Mesendoderm (in vitro differentiated cells): ENCODE measurements at regions not wholly inside any gene's neighbourhood (a gene's known extent, or its start where the extent isn't known, plus 50 kb on each side); places are given as distances from the start of the nearest gene placed in this dataset.

Experiments
- DNase-seq: peaks from one replicate; pipeline ENCODE4 v3.0.0; 2013
- H2AK5ac ChIP-seq: 2 replicates; pipeline ENCODE4 v1.6.1; 2013; ENCODE audit warnings: low read length, inconsistent platforms
- H2BK120ac ChIP-seq: 2 replicates; pipeline ENCODE4 v1.6.1; 2013; ENCODE audit warnings: low read depth, mild to moderate bottlenecking, low read length, moderate library complexity, mixed read lengths
- H2BK15ac ChIP-seq: replicated peaks from 2 replicates; pipeline ENCODE4 v1.6.1; 2013; ENCODE audit warnings: low read depth, mild to moderate bottlenecking, moderate library complexity
- H2BK5ac ChIP-seq: 2 replicates; pipeline ENCODE4 v1.6.1; 2013; ENCODE audit warnings: low read length, inconsistent platforms
- H3K18ac ChIP-seq: 2 replicates; pipeline ENCODE4 v1.6.1; 2013; ENCODE audit warnings: mild to moderate bottlenecking, low read length, mixed read lengths
- H3K23ac ChIP-seq: one replicate; pipeline ENCODE4 v1.6.1; 2013; ENCODE audit warnings: low read length
- H3K27ac ChIP-seq: 2 replicates; pipeline ENCODE4 v1.5.1; 2013; ENCODE audit warnings: low read depth, mild to moderate bottlenecking, inconsistent platforms, low read length, moderate library complexity
- H3K27me3 ChIP-seq: 2 replicates; pipeline ENCODE4 v1.6.1; 2013; ENCODE audit warnings: low read length, control low read depth, mild to moderate bottlenecking, inconsistent platforms; ENCODE audit not compliant: insufficient read depth, poor library complexity
- H3K36me3 ChIP-seq: 2 replicates; pipeline ENCODE4 v1.6.1; 2013; ENCODE audit warnings: low read length, inconsistent platforms; ENCODE audit not compliant: control insufficient read depth, insufficient read depth
- H3K4ac ChIP-seq: one replicate; pipeline ENCODE4 v1.6.1; 2013; ENCODE audit warnings: low read depth, mild to moderate bottlenecking, low read length, moderate library complexity
- H3K4me1 ChIP-seq: 2 replicates; pipeline ENCODE4 v1.6.1; 2013; ENCODE audit warnings: low read depth, low read length, inconsistent platforms; ENCODE audit not compliant: control insufficient read depth
- H3K4me2 ChIP-seq: 2 replicates; pipeline ENCODE4 v1.6.1; 2013; ENCODE audit warnings: low read length
- H3K4me3 ChIP-seq: 2 replicates; pipeline ENCODE4 v1.5.1; 2013; ENCODE audit warnings: mild to moderate bottlenecking, low read length
- H3K56ac ChIP-seq: one replicate; pipeline ENCODE4 v1.6.1; 2013; ENCODE audit warnings: low read length
- H3K79me1 ChIP-seq: 2 replicates; pipeline ENCODE4 v1.6.1; 2013; ENCODE audit warnings: low read length, inconsistent platforms
- H3K79me2 ChIP-seq: 2 replicates; pipeline ENCODE4 v1.6.1; 2013; ENCODE audit warnings: mild to moderate bottlenecking, low read length; ENCODE audit not compliant: control insufficient read depth, insufficient read depth
- H3K9ac ChIP-seq: 2 replicates; pipeline ENCODE4 v1.6.1; 2013; ENCODE audit warnings: low read length, inconsistent platforms
- H4K5ac ChIP-seq: one replicate; pipeline ENCODE4 v1.6.1; 2013; ENCODE audit warnings: low read length
- H4K8ac ChIP-seq: one replicate; pipeline ENCODE4 v1.6.1; 2013; ENCODE audit warnings: low read depth, mild to moderate bottlenecking, control low read depth, low read length, moderate library complexity
- WGBS: extraction: QIAGEN DNeasy Blood & Tissue Kit; methylation state at CpG from one replicate; pipeline ENCODE4 v1.1.7; 2013; ENCODE audit warnings: low lambda C conversion rate, missing lambda C conversion rate; ENCODE audit not compliant: insufficient coverage; ENCODE audit errors: extremely low coverage; 5-methylcytosine and 5-hydroxymethylcytosine counted together

DNA sequence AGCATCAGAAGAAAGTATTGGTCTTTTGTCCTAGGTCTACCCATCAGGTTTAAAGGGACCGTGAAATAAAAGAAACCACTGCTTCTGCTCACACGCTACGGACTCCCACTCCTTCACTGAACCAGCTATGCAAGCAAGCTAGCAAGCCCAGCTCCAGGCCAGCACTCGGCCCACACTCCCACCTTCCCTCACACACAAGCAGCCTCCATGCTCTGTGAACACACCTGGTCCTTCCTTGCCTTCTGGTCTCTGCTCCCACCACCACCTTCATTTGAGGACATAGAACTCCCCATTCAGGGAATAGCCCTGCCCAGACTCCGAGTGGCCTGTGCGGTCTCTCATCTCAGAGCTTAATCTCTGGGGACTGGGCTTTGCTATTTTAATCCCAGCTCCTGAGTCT, 436.4 kb upstream of the CDH4 start:
- H4K8ac ChIP-seq = no peak overlapping the region
- no peak overlapping the region for H4K5ac ChIP-seq
- no peak for DNase-seq
- H3K9ac ChIP-seq = no peak overlapping the region
- H2AK5ac ChIP-seq = no peak overlapping the region
- H3K4ac ChIP-seq = no peak overlapping the region
- no peak overlapping the region for H3K23ac ChIP-seq
- no peak overlapping the region for H2BK15ac ChIP-seq
- no peak overlapping the region for H3K18ac ChIP-seq
- H3K56ac ChIP-seq = no peak overlapping the region
- H3K36me3 ChIP-seq = no peaks in the 10 kb centered on the region
- H3K27ac ChIP-seq = no peak overlapping the region
- no CpG with 5 or more reads among the region's 6 CpGs for WGBS
- no peak overlapping the region for H2BK5ac ChIP-seq
- H3K79me2 ChIP-seq = no peaks in the 10 kb centered on the region
- no peak overlapping the region for H3K4me3 ChIP-seq
- no peaks in the 10 kb centered on the region for H3K27me3 ChIP-seq
- no peaks in the 10 kb centered on the region for H3K4me1 ChIP-seq
- H3K79me1 ChIP-seq = no peaks in the 10 kb centered on the region
- H2BK120ac ChIP-seq = no peak overlapping the region
- H3K4me2 ChIP-seq = no peak overlapping the region

DNA sequence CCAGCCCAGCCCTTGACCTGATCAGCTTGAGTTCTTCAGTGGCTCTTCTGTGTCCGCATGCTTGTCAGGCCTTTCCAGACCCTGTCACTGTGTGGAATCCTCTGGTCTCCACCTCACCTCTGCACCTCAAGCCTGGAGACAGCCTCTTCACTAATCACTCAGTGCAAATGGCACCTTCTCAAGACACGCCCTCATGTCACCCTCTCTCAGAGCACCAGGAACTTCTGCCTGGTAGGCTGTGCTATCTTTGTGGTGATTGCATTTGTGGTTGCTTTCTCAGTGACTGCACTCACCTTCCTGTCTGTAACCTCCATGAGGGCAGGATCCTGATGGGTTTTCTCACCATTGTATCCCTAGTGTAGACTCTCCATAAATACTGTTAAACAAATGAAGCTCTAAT, 435.2 kb upstream of the CDH4 start:
- no peak for DNase-seq
- H4K8ac ChIP-seq = no peak overlapping the region
- H3K9ac ChIP-seq = no peak overlapping the region
- no peaks in the 10 kb centered on the region for H3K4me1 ChIP-seq
- H3K79me2 ChIP-seq = no peaks in the 10 kb centered on the region
- no CpG with 5 or more reads among the region's 2 CpGs for WGBS
- no peak overlapping the region for H2BK5ac ChIP-seq
- H2BK120ac ChIP-seq = no peak overlapping the region
- no peak overlapping the region for H2AK5ac ChIP-seq
- H3K79me1 ChIP-seq = no peaks in the 10 kb centered on the region
- H3K23ac ChIP-seq = no peak overlapping the region
- no peak overlapping the region for H3K4ac ChIP-seq
- H2BK15ac ChIP-seq = no peak overlapping the region
- H3K18ac ChIP-seq = no peak overlapping the region
- H3K27me3 ChIP-seq = no peaks in the 10 kb centered on the region
- H3K56ac ChIP-seq = no peak overlapping the region
- H3K27ac ChIP-seq = no peak overlapping the region
- H3K4me2 ChIP-seq = no peak overlapping the region
- H3K36me3 ChIP-seq = no peaks in the 10 kb centered on the region
- no peak overlapping the region for H4K5ac ChIP-seq
- H3K4me3 ChIP-seq = no peak overlapping the region

DNA sequence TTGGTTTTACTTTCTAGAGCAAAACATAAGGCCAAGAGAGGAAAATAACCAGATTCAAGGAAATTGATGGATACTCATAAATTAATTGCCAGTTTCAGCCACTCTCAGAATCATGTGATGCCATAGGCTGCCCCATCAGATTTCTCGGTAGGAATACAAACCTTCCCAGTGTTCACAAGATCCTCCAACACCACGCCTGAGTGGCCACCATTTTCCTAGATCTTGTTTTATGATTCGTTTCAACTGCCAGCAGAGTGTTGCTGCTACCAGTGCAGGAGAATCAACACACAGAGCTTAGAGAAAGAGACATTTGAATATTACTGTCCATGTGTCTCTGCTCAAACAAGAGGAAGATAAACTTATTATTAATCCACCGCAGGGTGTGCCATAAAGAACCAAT, 434.2 kb upstream of the CDH4 start:
- H2BK5ac ChIP-seq = no peak overlapping the region
- H2BK120ac ChIP-seq = no peak overlapping the region
- H3K27ac ChIP-seq = no peak overlapping the region
- H3K79me1 ChIP-seq = no peaks in the 10 kb centered on the region
- H2BK15ac ChIP-seq = no peak overlapping the region
- H4K8ac ChIP-seq = no peak overlapping the region
- no peak overlapping the region for H3K4ac ChIP-seq
- no peak for DNase-seq
- no peak overlapping the region for H3K56ac ChIP-seq
- no peaks in the 10 kb centered on the region for H3K27me3 ChIP-seq
- H3K23ac ChIP-seq = no peak overlapping the region
- no peak overlapping the region for H3K4me3 ChIP-seq
- H3K4me1 ChIP-seq = no peaks in the 10 kb centered on the region
- no peak overlapping the region for H3K4me2 ChIP-seq
- no peaks in the 10 kb centered on the region for H3K36me3 ChIP-seq
- H3K18ac ChIP-seq = no peak overlapping the region
- H3K9ac ChIP-seq = no peak overlapping the region
- WGBS = no CpG with 5 or more reads among the region's 4 CpGs
- H3K79me2 ChIP-seq = no peaks in the 10 kb centered on the region
- no peak overlapping the region for H2AK5ac ChIP-seq
- no peak overlapping the region for H4K5ac ChIP-seq

DNA sequence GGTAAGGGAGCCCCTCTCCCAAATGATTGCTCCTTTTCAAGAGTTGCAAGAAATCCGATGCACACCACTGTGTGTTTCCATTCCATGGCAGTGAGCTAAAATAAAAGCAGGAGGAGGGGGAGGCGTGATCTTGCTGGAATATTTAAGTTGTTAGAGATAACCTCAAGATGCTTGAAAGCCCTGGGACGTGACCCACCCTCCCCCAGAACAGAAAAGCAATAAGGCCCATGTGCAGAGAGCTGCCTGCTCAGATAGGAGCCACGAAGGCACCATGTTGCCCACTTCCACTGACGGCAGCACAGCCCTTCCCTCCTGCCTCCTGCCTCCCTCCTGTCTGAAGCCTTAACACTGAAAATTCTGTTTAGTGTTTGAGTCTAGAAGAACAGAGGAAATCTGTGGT, 432.6 kb upstream of the CDH4 start:
- Histone ChIP-seq H3K79me2 (no peaks in the 10 kb centered on the region), H3K36me3 (no peaks in the 10 kb centered on the region), H3K79me1 (no peaks in the 10 kb centered on the region), H3K56ac (no peak overlapping the region), H4K8ac (no peak overlapping the region), H3K4me3 (no peak overlapping the region), H2AK5ac (no peak overlapping the region), H3K27ac (no peak overlapping the region), H2BK120ac (no peak overlapping the region), H2BK15ac (no peak overlapping the region), H3K27me3 (no peaks in the 10 kb centered on the region), H3K4me1 (no peaks in the 10 kb centered on the region), H3K4me2 (no peak overlapping the region), H3K23ac (no peak overlapping the region), H3K4ac (no peak overlapping the region), H4K5ac (no peak overlapping the region), H2BK5ac (no peak overlapping the region), H3K9ac (no peak overlapping the region), H3K18ac (no peak overlapping the region)
- no CpG with 5 or more reads among the region's 5 CpGs for WGBS
- no peak for DNase-seq

DNA sequence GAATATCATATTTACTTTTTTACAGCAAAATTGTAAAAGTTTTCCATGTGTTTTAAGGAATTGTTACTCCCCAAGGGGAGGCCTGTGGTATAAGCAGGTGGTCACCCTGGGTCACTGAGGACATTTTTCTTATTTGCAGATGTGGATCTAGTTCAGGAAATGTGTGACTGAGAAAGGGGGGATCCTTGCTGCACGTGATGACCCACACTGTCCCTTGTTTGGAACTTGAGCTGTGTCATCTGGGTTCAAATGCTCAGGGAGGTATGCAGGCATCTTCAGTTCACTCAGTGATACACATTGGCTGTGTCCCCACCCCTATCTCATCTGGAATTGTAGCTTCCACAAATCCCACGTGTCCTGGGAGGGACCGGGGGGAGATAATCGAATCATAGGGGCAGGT, 431.9 kb upstream of the CDH4 start:
- no peak overlapping the region for H3K23ac ChIP-seq
- no peak overlapping the region for H2AK5ac ChIP-seq
- no peak overlapping the region for H3K4me3 ChIP-seq
- no peak for DNase-seq
- H3K79me1 ChIP-seq = no peaks in the 10 kb centered on the region
- H2BK15ac ChIP-seq = no peak overlapping the region
- H4K5ac ChIP-seq = no peak overlapping the region
- H3K4me1 ChIP-seq = no peaks in the 10 kb centered on the region
- no peak overlapping the region for H4K8ac ChIP-seq
- H3K79me2 ChIP-seq = no peaks in the 10 kb centered on the region
- WGBS = no CpG with 5 or more reads among the region's 4 CpGs
- no peaks in the 10 kb centered on the region for H3K27me3 ChIP-seq
- no peak overlapping the region for H3K18ac ChIP-seq
- H3K4ac ChIP-seq = no peak overlapping the region
- H3K4me2 ChIP-seq = no peak overlapping the region
- no peak overlapping the region for H3K27ac ChIP-seq
- no peak overlapping the region for H3K9ac ChIP-seq
- H3K56ac ChIP-seq = no peak overlapping the region
- no peaks in the 10 kb centered on the region for H3K36me3 ChIP-seq
- H2BK120ac ChIP-seq = no peak overlapping the region
- no peak overlapping the region for H2BK5ac ChIP-seq

DNA sequence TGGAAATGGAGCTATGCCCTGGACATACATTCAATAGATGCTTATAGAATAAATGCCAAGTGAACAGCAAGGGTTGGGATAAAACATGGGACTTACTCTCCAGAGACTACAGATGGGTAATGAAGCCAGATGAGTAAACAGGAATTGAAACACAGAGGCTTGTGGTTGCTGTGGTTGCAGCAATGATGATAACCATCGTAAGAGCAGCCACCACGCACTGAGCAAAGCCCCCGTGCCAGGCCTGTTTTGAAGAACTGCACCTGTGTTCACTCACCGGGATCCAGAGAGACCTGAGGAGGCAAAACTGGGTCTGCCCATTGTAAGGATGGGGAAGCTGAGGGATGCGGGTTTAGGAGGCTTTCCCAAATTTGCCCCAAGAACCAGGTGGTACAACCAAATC, 431.1 kb upstream of the CDH4 start:
- no peak for DNase-seq
- H3K18ac ChIP-seq = no peak overlapping the region
- H2BK15ac ChIP-seq = no peak overlapping the region
- H3K27me3 ChIP-seq = no peaks in the 10 kb centered on the region
- no CpG with 5 or more reads among the region's 5 CpGs for WGBS
- no peak overlapping the region for H2BK120ac ChIP-seq
- H4K5ac ChIP-seq = no peak overlapping the region
- H3K23ac ChIP-seq = no peak overlapping the region
- no peak overlapping the region for H3K9ac ChIP-seq
- H3K4me3 ChIP-seq = no peak overlapping the region
- no peak overlapping the region for H4K8ac ChIP-seq
- no peaks in the 10 kb centered on the region for H3K79me2 ChIP-seq
- no peaks in the 10 kb centered on the region for H3K79me1 ChIP-seq
- no peak overlapping the region for H3K27ac ChIP-seq
- no peaks in the 10 kb centered on the region for H3K4me1 ChIP-seq
- H3K4ac ChIP-seq = no peak overlapping the region
- H3K4me2 ChIP-seq = no peak overlapping the region
- no peaks in the 10 kb centered on the region for H3K36me3 ChIP-seq
- H2BK5ac ChIP-seq = no peak overlapping the region
- no peak overlapping the region for H2AK5ac ChIP-seq
- H3K56ac ChIP-seq = no peak overlapping the region
